ENCODE measurements at regions not wholly inside any gene's neighbourhood (a gene's known extent, or its start where the extent isn't known, plus 50 kb on each side); places are given as distances from the start of the nearest gene placed in this dataset.

- no peak for TF ChIP-seq GATA2 (IDR thresholded peaks at IDR 0.05; ENCODE audit: low read depth, low read length)
- no peak for TF ChIP-seq GATA3 (IDR thresholded peaks at IDR 0.05; ENCODE audit: low read depth, low read length)
These were observed 1526.8 kb downstream of the BRD1 start for GRCh38 chr22:48300877-48301276.
